Neural cell (in vitro differentiated cells): ENCODE measurements at regions not wholly inside any gene's neighbourhood (a gene's known extent, or its start where the extent isn't known, plus 50 kb on each side); places are given as distances from the start of the nearest gene placed in this dataset.

Experiments
- H2AFZ ChIP-seq: fragments of 200-600, 300-800 bp; sonication (generic), shearing (Covaris generic); 2 replicates; pipeline ENCODE4 v1.6.0; 2014; ENCODE audit warnings: low read depth, mild to moderate bottlenecking, antibody characterized with exemption, low read length, moderate library complexity
- H3F3A ChIP-seq: fragments of 200-600 bp; shearing (Covaris generic); 2 replicates; pipeline ENCODE4 v1.6.1; 2016; ENCODE audit warnings: mild to moderate bottlenecking, moderate library complexity, mixed read lengths, antibody characterized with exemption, low read length; ENCODE audit not compliant: insufficient read depth, poor library complexity, severe bottlenecking
- H3K27ac ChIP-seq: fragments of 200-600, 300-800 bp; sonication (generic), shearing (Covaris generic); 2 replicates; pipeline ENCODE4 v1.5.1; 2014; ENCODE audit warnings: mild to moderate bottlenecking, low read length, moderate library complexity
- H3K27me3 ChIP-seq: fragments of 300-800, 200-600 bp; sonication (generic), shearing (Covaris generic); 2 replicates; pipeline ENCODE4 v1.6.0; 2014; ENCODE audit warnings: mild to moderate bottlenecking, low read depth, low read length, moderate library complexity; ENCODE audit not compliant: insufficient read depth
- H3K36me3 ChIP-seq: fragments of 300-800, 200-600 bp; sonication (generic), shearing (Covaris generic); 2 replicates; pipeline ENCODE4 v1.5.1; 2014; ENCODE audit warnings: mild to moderate bottlenecking, antibody characterized with exemption, low read length, moderate library complexity; ENCODE audit not compliant: insufficient read depth
- H3K4me2 ChIP-seq: fragments of 300-800, 200-600 bp; sonication (generic), shearing (Covaris generic); 2 replicates; pipeline ENCODE4 v1.6.0; 2014; ENCODE audit warnings: mild to moderate bottlenecking, low read length
- H3K4me3 ChIP-seq: fragments of 300-800, 200-600 bp; sonication (generic), shearing (Covaris generic); 2 replicates; pipeline ENCODE4 v1.5.1; 2014; ENCODE audit warnings: mild to moderate bottlenecking, low read length, moderate library complexity
- H3K79me2 ChIP-seq: fragments of 200-600 bp; shearing (Covaris generic); replicated peaks from 2 replicates; pipeline ENCODE4 v1.6.0; 2014; ENCODE audit warnings: mild to moderate bottlenecking, low read length, moderate library complexity; ENCODE audit not compliant: insufficient read depth
- H3K9ac ChIP-seq: fragments of 300-800, 200-600 bp; sonication (generic), shearing (Covaris generic); 2 replicates; pipeline ENCODE4 v1.6.1; 2016; ENCODE audit warnings: mild to moderate bottlenecking, low read length, mixed read lengths
- H3K9me2 ChIP-seq: fragments of 200-600 bp; shearing (Covaris generic); 2 replicates; pipeline ENCODE4 v1.6.1; 2016; ENCODE audit warnings: mild to moderate bottlenecking, low read length, mixed read lengths; ENCODE audit not compliant: insufficient read depth
- H3K9me3 ChIP-seq: fragments of 200-600, 300-800 bp; sonication (generic), shearing (Covaris generic); 2 replicates; pipeline ENCODE4 v1.6.1; 2016; ENCODE audit warnings: mild to moderate bottlenecking, mixed run types, low read length, moderate library complexity, mixed read lengths
- H4K20me1 ChIP-seq: fragments of 200-600 bp; shearing (Covaris generic); 2 replicates; pipeline ENCODE4 v1.6.1; 2016; ENCODE audit warnings: mild to moderate bottlenecking, mixed run types; ENCODE audit not compliant: insufficient read depth
- EP300 ChIP-seq: fragments of 450-650 bp; conservative IDR thresholded peaks from 2 replicates; pipeline ENCODE4 v1.6.1; 2014; ENCODE audit warnings: antibody characterized with exemption, mild to moderate bottlenecking, moderate library complexity; ENCODE audit not compliant: poor library complexity, severe bottlenecking
- EZH2 ChIP-seq: fragments of 200-600, 300-800 bp; shearing (Covaris generic), sonication (generic); IDR thresholded peaks from 2 replicates; pipeline ENCODE4 v1.6.1; 2014; ENCODE audit warnings: antibody characterized with exemption, low read length, borderline replicate concordance, mild to moderate bottlenecking; ENCODE audit not compliant: insufficient read depth, poor library complexity, severe bottlenecking
- MXI1 ChIP-seq: fragments of 450-650 bp; conservative IDR thresholded peaks from 2 replicates; pipeline ENCODE4 v1.6.1; 2014; ENCODE audit warnings: antibody characterized with exemption, mild to moderate bottlenecking; ENCODE audit not compliant: poor library complexity, severe bottlenecking
- POLR2AphosphoS5 ChIP-seq: IDR thresholded peaks from 2 replicates; pipeline ENCODE4 v1.6.1; 2012
- RAD21 ChIP-seq: fragments of 450-650 bp; conservative IDR thresholded peaks from 2 replicates; pipeline ENCODE4 v1.6.1; 2014; ENCODE audit warnings: antibody characterized with exemption, mild to moderate bottlenecking, moderate library complexity
- SMC3 ChIP-seq: fragments of 450-650 bp; conservative IDR thresholded peaks from 2 replicates; pipeline ENCODE4 v1.6.1; 2014; ENCODE audit warnings: antibody characterized with exemption, mild to moderate bottlenecking, moderate library complexity; ENCODE audit not compliant: poor library complexity
- TAF1 ChIP-seq: IDR thresholded peaks from 2 replicates; pipeline ENCODE4 v1.6.1; 2012; ENCODE audit warnings: low read depth
- TF ChIP-seq, protein P1 (sequence below): IDR thresholded peaks from 2 replicates; pipeline ENCODE4 v1.6.1; 2012; ENCODE audit warnings: borderline replicate concordance
- TF ChIP-seq, protein P2 (sequence below): fragments of 450-650 bp; IDR thresholded peaks from 2 replicates; pipeline ENCODE4 v1.5.1; 2014; ENCODE audit warnings: antibody characterized with exemption, mild to moderate bottlenecking, moderate library complexity; ENCODE audit not compliant: poor library complexity, severe bottlenecking

DNA sequence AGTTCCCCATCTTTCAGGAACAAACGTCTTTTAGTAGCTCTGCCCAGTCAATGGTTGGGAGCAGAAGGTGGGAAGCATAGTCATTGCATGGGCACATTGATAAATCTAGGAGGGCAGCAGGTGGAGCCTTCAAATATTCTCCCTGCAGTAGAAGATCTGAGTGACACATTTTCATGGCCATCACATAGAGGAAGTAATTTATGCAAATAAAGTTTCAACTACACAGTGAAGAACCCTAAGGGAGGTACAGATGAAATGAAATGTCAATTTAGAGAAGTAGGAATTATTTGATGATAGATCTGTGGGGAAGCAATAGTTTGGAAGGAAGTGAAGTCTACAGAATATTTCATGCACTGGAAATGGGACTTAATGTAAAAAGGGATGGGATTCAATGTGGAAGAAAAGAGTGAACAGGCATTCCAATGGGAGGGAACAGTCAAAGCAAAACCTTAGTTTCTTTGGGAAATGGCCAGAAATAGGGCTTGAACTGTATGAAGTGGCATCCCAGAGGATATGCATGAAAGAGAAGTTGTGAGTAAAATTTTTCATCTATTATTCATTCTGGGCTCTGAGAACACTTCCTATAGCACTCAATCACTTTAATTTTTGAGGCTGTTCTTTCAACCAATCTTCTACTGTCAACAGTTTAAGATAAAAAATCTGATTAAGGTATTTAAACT, 256.2 kb upstream of the LUZP2 start:
- TF ChIP-seq SMC3 (no peak), EZH2 (no peak), TAF1 (no peak), MXI1 (no peak), POLR2AphosphoS5 (no peak), RAD21 (no peak), EP300 (no peak)
- TF ChIP-seq, protein P1, sequence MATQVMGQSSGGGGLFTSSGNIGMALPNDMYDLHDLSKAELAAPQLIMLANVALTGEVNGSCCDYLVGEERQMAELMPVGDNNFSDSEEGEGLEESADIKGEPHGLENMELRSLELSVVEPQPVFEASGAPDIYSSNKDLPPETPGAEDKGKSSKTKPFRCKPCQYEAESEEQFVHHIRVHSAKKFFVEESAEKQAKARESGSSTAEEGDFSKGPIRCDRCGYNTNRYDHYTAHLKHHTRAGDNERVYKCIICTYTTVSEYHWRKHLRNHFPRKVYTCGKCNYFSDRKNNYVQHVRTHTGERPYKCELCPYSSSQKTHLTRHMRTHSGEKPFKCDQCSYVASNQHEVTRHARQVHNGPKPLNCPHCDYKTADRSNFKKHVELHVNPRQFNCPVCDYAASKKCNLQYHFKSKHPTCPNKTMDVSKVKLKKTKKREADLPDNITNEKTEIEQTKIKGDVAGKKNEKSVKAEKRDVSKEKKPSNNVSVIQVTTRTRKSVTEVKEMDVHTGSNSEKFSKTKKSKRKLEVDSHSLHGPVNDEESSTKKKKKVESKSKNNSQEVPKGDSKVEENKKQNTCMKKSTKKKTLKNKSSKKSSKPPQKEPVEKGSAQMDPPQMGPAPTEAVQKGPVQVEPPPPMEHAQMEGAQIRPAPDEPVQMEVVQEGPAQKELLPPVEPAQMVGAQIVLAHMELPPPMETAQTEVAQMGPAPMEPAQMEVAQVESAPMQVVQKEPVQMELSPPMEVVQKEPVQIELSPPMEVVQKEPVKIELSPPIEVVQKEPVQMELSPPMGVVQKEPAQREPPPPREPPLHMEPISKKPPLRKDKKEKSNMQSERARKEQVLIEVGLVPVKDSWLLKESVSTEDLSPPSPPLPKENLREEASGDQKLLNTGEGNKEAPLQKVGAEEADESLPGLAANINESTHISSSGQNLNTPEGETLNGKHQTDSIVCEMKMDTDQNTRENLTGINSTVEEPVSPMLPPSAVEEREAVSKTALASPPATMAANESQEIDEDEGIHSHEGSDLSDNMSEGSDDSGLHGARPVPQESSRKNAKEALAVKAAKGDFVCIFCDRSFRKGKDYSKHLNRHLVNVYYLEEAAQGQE, result no peak
- TF ChIP-seq, protein P2, sequence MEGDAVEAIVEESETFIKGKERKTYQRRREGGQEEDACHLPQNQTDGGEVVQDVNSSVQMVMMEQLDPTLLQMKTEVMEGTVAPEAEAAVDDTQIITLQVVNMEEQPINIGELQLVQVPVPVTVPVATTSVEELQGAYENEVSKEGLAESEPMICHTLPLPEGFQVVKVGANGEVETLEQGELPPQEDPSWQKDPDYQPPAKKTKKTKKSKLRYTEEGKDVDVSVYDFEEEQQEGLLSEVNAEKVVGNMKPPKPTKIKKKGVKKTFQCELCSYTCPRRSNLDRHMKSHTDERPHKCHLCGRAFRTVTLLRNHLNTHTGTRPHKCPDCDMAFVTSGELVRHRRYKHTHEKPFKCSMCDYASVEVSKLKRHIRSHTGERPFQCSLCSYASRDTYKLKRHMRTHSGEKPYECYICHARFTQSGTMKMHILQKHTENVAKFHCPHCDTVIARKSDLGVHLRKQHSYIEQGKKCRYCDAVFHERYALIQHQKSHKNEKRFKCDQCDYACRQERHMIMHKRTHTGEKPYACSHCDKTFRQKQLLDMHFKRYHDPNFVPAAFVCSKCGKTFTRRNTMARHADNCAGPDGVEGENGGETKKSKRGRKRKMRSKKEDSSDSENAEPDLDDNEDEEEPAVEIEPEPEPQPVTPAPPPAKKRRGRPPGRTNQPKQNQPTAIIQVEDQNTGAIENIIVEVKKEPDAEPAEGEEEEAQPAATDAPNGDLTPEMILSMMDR, result no peak
- Histone ChIP-seq H3K9me3 (no peaks in the 10 kb centered on the region), H3K27me3 (no peaks in the 10 kb centered on the region), H2AFZ (no peak overlapping the region), H3K9ac (no peak overlapping the region), H3F3A (no peaks in the 10 kb centered on the region), H4K20me1 (no peaks in the 10 kb centered on the region), H3K27ac (no peak overlapping the region), H3K36me3 (no peaks in the 10 kb centered on the region), H3K4me2 (no peak overlapping the region), H3K79me2 (no peaks in the 10 kb centered on the region), H3K9me2 (no peaks in the 10 kb centered on the region), H3K4me3 (no peak overlapping the region)

DNA sequence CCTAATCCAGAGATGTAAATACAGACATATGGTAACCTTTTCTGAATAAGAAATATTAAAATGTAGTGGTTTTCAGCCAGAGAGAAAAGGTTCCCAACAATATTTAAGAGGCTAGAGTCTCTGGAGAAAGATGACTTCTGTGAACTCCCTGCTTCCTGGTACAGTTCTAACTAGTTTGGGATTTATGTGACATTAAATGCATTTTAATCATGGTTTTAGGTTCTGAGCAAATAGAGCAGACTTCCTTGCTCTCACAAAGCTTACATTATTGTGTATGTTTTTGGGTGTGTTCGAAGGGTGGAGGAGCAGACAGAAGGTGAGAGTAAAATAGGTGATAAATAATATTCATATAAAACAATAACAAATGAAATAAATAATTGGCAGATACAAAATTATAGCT, 250.1 kb upstream of the LUZP2 start:
- Histone ChIP-seq H3K79me2 (no peaks in the 10 kb centered on the region), H3K9me2 (no peaks in the 10 kb centered on the region), H3F3A (no peaks in the 10 kb centered on the region), H3K4me2 (no peak overlapping the region), H3K27ac (no peak overlapping the region), H3K36me3 (no peaks in the 10 kb centered on the region), H3K9ac (no peak overlapping the region), H3K9me3 (no peaks in the 10 kb centered on the region), H3K4me3 (no peak overlapping the region), H3K27me3 (no peaks in the 10 kb centered on the region), H2AFZ (no peak overlapping the region), H4K20me1 (no peaks in the 10 kb centered on the region)
- no peak for TF ChIP-seq TAF1
- TF ChIP-seq RAD21, result no peak
- TF ChIP-seq EZH2, result no peak
- no peak for TF ChIP-seq MXI1
- TF ChIP-seq POLR2AphosphoS5, result no peak
